Activated T-helper 9 cell treated with anti-CD3 and anti-CD28 coated beads, Interleukin-2, amount 50 U/mL, for 16 hours (primary cell): ENCODE measurements at regions not wholly inside any gene's neighbourhood (a gene's known extent, or its start where the extent isn't known, plus 50 kb on each side); places are given as distances from the start of the nearest gene placed in this dataset.

Experiments used
- DNase-seq: peaks from one replicate; pipeline ENCODE4 v3.0.0-alpha.2; 2020; ENCODE audit warnings: low read depth

GRCh38 chr17:77379065-77379428 lies 238.3 kb downstream of the SEC14L1 start:
- DNase-seq: no peak

DNA sequence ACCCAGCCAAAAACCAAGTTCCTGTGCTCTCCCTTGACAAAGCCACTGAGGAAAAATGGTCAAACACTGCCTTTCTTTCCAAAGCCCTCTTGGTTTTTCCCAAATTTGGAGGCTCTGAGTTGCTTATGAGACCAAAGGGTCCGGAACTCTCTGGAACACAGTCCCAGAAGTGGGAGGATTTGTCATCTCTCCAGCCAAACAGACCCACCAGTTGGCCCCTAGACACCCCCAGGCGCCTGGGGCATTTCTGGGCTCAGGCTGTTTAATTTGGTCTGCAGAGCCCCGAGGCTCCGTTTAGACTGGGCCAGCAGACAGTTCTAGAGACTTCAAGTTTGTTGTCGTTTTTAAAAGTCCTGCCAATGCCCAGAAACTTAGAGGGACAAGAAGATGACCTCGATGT lies 239.1 kb downstream of the SEC14L1 start:
- DNase-seq: no peak

DNA sequence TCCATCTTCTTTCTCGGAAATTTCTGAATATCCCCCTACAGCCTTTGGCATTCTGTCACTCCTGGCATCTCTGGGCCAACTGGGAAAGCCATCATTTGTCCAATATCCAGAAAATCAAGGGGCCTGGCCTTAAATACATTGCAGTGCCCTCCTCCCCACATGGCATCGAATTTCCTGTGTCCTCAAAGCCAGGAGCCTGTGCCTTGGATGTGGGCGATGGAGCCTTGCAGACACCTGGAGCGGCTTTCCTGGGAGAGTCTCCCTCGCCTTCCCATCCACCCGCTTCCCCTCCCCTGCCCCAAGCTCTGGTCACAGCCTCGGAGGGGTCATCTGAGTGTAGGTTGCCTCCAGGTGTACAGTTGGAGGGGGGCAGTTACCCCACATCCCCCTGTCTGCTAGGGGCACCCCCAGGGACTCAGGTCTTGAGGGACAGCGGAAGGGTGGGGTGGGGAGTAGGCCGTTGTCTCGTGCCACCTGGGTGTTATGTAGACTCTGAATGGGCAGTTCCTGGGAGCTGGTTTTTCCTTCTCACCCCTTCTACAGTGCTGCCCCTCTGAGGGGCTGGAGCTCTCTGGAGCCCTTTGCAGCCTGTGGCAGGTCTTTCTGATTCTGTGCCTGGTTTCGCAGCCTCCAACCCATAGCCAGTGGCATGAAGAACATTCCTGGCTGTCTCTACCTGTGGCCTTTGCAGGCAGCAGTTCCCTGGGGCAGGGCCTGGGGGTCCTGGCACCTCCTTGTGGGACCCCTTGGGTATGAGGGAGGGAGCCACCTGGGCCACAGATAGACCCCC lies 239.8 kb downstream of the SEC14L1 start:
- DNase-seq: no peak

- DNase-seq: no peak
Observed at GRCh38 chr17:77381185-77381700, 240.5 kb downstream of the SEC14L1 start.

GRCh38 chr17:77381731-77382130 lies 241.0 kb downstream of the SEC14L1 start:
- no peak for DNase-seq

DNA sequence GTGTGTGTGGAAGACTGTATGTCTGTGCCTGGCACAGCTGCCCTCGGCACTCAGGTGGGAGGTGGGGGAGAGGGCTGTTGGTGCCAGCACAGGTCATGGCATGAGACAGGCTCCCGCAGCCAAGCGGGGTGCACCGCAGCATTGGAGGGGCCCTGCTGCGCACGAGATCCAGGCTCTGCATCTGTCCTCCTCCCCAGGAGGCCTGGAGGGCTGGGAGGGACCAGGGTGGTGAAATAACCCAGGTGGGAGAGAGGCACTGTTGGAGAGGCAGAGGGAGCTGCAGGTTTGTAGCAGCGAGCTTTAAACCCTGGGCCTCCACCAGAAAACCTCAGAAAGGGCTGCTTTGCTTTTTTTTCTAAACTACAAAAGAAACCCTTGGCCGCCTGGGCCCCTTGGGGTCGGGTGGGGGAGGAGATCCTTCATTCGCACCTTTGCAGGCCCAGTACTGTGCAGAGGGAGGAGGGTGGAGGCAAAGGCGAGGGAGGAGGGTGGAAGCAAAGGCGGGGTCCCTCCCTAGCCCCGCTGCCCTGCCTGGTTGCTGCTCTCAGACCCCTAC lies 241.7 kb downstream of the SEC14L1 start:
- no peak for DNase-seq

- no peak for DNase-seq
Observed at GRCh38 chr17:77382966-77383612, 242.3 kb downstream of the SEC14L1 start.

- DNase-seq: no peak
Observed at GRCh38 chr17:77383613-77384608, 243.1 kb downstream of the SEC14L1 start.

GRCh38 chr17:77385750-77386501 lies 245.2 kb downstream of the SEC14L1 start:
- no peak for DNase-seq

- DNase-seq: no peak
Observed at GRCh38 chr17:77386502-77387192, 245.9 kb downstream of the SEC14L1 start.

GRCh38 chr17:77387891-77388290 lies 247.1 kb downstream of the SEC14L1 start:
- DNase-seq: no peak

GRCh38 chr17:77388384-77389306 lies 247.9 kb downstream of the SEC14L1 start:
- DNase-seq: no peak

DNA sequence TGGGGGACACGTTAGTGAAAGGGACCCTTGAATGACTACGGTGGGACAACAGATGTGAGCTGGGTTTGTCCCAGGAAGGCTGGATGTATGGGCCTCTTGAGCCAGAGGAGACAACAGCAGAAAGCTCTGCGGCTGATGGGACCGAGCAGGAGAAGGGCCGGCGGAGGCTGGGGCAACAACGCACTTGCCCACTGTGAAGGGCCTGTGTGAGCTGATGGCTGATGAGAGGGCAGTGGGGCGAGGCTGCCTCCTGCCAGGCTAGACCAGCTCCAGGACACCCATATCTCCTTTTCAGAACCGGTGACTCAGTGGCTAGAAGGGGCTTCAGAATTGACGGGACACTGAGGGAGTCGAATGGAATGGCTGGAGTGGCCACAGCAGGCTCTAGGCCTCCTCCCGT lies 250.1 kb downstream of the SEC14L1 start:
- no peak for DNase-seq

GRCh38 chr17:77391668-77392375 lies 251.1 kb downstream of the SEC14L1 start:
- no peak for DNase-seq

DNA sequence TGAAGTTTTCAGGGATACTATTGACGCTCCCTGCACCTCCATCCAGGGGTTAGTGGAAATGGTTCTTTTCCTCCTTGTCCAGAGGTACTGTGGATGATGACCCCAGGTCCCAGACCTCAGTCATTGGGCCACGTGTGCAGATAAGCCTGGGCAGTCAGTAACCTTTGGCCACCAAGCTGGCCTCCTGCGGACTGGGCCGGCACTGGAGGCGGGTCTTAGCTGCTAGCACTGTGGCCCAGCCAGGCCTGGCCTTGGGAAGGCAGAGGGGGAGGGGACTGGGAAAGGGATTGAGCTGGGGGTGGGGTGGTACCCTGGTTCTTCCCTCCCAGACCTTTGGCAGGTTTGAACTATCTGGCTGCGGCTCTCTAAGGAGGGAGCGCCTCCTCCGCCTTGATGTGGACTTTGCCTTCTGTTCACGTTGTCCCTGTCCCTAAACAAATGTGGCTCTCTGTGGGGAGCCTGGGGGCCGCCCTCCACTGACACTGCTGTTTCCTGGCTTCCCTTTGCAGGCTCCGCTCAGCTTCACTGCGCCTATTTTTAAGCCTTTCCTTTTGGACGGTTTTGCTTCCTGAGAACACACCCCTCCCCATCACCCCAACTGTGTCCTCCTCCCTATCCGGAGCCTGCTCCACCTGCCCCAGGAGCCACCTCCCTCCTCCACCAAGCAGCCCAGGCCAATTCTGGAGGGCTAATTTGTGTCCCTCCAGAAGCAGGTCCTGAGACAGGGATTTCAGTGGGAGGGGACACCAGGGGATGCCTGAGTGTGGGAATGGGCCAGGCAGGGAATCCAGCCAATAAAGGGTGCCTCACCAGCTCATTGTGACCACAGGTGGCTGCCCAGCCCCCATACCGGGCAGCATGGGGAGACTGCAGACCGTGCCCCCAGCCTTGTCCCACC lies 251.9 kb downstream of the SEC14L1 start:
- DNase-seq: no peak

DNA sequence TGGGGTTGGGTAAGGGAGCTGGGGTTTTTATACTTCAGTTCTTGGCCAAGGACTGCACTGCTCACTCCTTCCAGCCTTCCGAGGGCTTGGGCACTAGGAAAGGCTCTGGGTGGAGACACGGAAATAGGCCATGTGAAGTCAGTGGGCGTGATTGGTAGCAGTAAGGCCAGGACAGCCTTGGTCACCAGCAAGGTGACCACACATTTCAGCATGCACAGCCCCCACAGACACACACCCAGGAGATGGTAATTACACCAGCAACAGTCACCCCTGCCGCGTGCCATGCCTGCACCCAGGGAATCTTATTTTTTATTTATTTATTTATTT lies 252.5 kb downstream of the SEC14L1 start:
- DNase-seq: no peak

GRCh38 chr17:77393867-77394539 lies 253.2 kb downstream of the SEC14L1 start:
- DNase-seq: no peak
